CD4-positive, CD25-positive, alpha-beta regulatory T cell (primary cell): ENCODE measurements at regions not wholly inside any gene's neighbourhood (a gene's known extent, or its start where the extent isn't known, plus 50 kb on each side); places are given as distances from the start of the nearest gene placed in this dataset.

ENCODE experiments used
- ATAC-seq, 2 donors: fragments of 150-1000 bp; cut with Tn5 transposase; one replicate each; pipeline ENCODE4 v1.10.0; 2021; ENCODE audit warnings: low read depth in 2 of 2, moderate number of reproducible peaks in 2 of 2, moderate library complexity in 1 of 2
- DNase-seq, 3 donors: peaks; one replicate each; pipeline versions ENCODE4 v3.0.0 to v3.0.0-alpha.2; 2012 to 2022; ENCODE audit warnings: mixed read lengths in 1 of 3
- H3K27ac ChIP-seq: one replicate; pipeline ENCODE4 v1.7.0; 2013; ENCODE audit warnings: mild to moderate bottlenecking, low read length; ENCODE audit not compliant: insufficient read depth, poor library complexity, severe bottlenecking
- H3K27me3 ChIP-seq: one replicate; pipeline ENCODE4 v1.7.0; 2013; ENCODE audit warnings: low read length; ENCODE audit not compliant: control insufficient read depth, insufficient read depth
- H3K36me3 ChIP-seq: one replicate; pipeline ENCODE4 v1.7.0; 2013; ENCODE audit warnings: mild to moderate bottlenecking, low read length, moderate library complexity; ENCODE audit not compliant: control insufficient read depth, insufficient read depth
- H3K4me1 ChIP-seq: 2 replicates; pipeline ENCODE4 v1.7.0; 2013; ENCODE audit warnings: mild to moderate bottlenecking, low read length; ENCODE audit not compliant: insufficient read depth, control insufficient read depth, poor library complexity, severe bottlenecking
- H3K4me3 ChIP-seq: one replicate; pipeline ENCODE4 v1.7.0; 2013; ENCODE audit warnings: low read depth, mild to moderate bottlenecking, low read length, moderate library complexity
- H3K9me3 ChIP-seq, 2 experiments: 1 replicate in 1 of 2; 2 replicates in 1 of 2; pipeline ENCODE4 v1.7.0; 2013; ENCODE audit warnings: low read length in 2 of 2, mild to moderate bottlenecking in 1 of 2, moderate library complexity in 1 of 2; ENCODE audit not compliant: control insufficient read depth in 2 of 2
- H3K27ac Mint-ChIP-seq, 3 donors: one replicate each; pipeline ENCODE4 v1.8.0; 2020 to 2022; ENCODE audit warnings: mild to moderate bottlenecking in 3 of 3, mixed read lengths in 3 of 3, moderate library complexity in 2 of 3
- H3K27me3 Mint-ChIP-seq: one replicate; pipeline ENCODE4 v1.8.0; 2022; ENCODE audit warnings: mild to moderate bottlenecking, mixed read lengths
- H3K36me3 Mint-ChIP-seq: one replicate; pipeline ENCODE4 v1.8.0; 2020; ENCODE audit warnings: mixed read lengths
- H3K4me1 Mint-ChIP-seq, 4 donors: one replicate each; pipeline ENCODE4 v1.8.0; 2020 to 2022; ENCODE audit warnings: mixed read lengths in 4 of 4, mild to moderate bottlenecking in 1 of 4
- H3K4me3 Mint-ChIP-seq, 4 donors: one replicate each; pipeline ENCODE4 v1.8.0; 2020 to 2022; ENCODE audit warnings: mild to moderate bottlenecking in 4 of 4, mixed read lengths in 4 of 4, moderate library complexity in 3 of 4
- H3K9me3 Mint-ChIP-seq, 7 donors: one replicate each; pipeline ENCODE4 v1.8.0; 2020 to 2022; ENCODE audit warnings: mixed read lengths in 7 of 7, mild to moderate bottlenecking in 3 of 7, moderate library complexity in 2 of 7

GRCh38 chr18:2139691-2140090 lies 431.6 kb downstream of the METTL4 start:
- no peaks in the 10 kb centered on the region for H3K36me3 Mint-ChIP-seq
- H3K36me3 ChIP-seq, result no peaks in the 10 kb centered on the region
- H3K4me3 Mint-ChIP-seq, result no peak overlapping the region
- H3K27me3 Mint-ChIP-seq, result no peaks in the 10 kb centered on the region
- H3K27ac ChIP-seq, result no peak overlapping the region
- H3K4me1 ChIP-seq, result no peaks in the 10 kb centered on the region
- DNase-seq, result no peak
- H3K4me1 Mint-ChIP-seq, result no peaks in the 10 kb centered on the region
- peaks cover 3% of the 10 kb centered on the region for H3K27me3 ChIP-seq
- peaks cover 0 to 4% (median 0%) of the 10 kb centered on the region in 7 donors for H3K9me3 Mint-ChIP-seq
- no peak overlapping the region for H3K27ac Mint-ChIP-seq
- ATAC-seq, result no peak
- no peaks in the 10 kb centered on the region for H3K9me3 ChIP-seq
- no peak overlapping the region for H3K4me3 ChIP-seq

- no peak overlapping the region for H3K4me3 Mint-ChIP-seq
- H3K36me3 ChIP-seq, result no peaks in the 10 kb centered on the region
- no peak overlapping the region for H3K27ac Mint-ChIP-seq
- no peaks in the 10 kb centered on the region for H3K4me1 ChIP-seq
- H3K9me3 Mint-ChIP-seq, result peaks cover 0 to 4% (median 0%) of the 10 kb centered on the region in 7 donors
- ATAC-seq, result no peak
- H3K4me1 Mint-ChIP-seq, result no peaks in the 10 kb centered on the region
- H3K9me3 ChIP-seq, result no peaks in the 10 kb centered on the region
- no peak overlapping the region for H3K27ac ChIP-seq
- no peaks in the 10 kb centered on the region for H3K27me3 Mint-ChIP-seq
- H3K27me3 ChIP-seq, result peaks cover 3% of the 10 kb centered on the region
- DNase-seq, result no peak
- H3K36me3 Mint-ChIP-seq, result no peaks in the 10 kb centered on the region
- H3K4me3 ChIP-seq, result no peak overlapping the region
Measured at GRCh38 chr18:2143636-2144035, 427.7 kb downstream of the METTL4 start.

GRCh38 chr18:2144811-2145210 lies 426.5 kb downstream of the METTL4 start:
- Histone ChIP-seq H3K36me3 (no peaks in the 10 kb centered on the region), H3K4me3 (no peak overlapping the region), H3K9me3 (no peaks in the 10 kb centered on the region), H3K27ac (no peak overlapping the region), H3K4me1 (no peaks in the 10 kb centered on the region), H3K27me3 (peaks cover 3% of the 10 kb centered on the region)
- no peak overlapping the region for H3K4me3 Mint-ChIP-seq
- H3K27ac Mint-ChIP-seq, result no peak overlapping the region
- no peaks in the 10 kb centered on the region for H3K4me1 Mint-ChIP-seq
- no peaks in the 10 kb centered on the region for H3K27me3 Mint-ChIP-seq
- H3K36me3 Mint-ChIP-seq, result no peaks in the 10 kb centered on the region
- DNase-seq, result no peak
- no peak for ATAC-seq
- H3K9me3 Mint-ChIP-seq, result peaks cover 0 to 4% (median 0%) of the 10 kb centered on the region in 7 donors

DNA sequence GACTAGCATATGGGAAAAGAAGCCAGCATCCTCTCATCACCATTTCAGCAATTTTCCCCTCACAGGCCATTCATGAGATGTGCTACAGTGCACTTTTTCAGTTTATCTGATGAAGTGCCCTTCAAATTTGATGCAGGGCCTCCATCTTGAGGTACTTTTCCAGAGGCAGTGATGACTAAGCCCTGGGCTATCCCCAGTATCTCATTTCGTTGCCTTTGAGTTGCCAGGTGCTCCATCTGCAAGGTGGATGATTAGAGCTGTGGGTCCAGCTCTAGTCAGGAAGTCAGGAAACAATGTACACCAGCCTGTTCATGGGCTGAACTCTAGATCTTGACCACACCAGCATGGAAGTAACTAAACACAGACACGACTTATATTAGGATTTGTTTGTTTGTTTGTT lies 425.2 kb downstream of the METTL4 start:
- Histone ChIP-seq H3K4me1 (no peaks in the 10 kb centered on the region), H3K27ac (no peak overlapping the region), H3K4me3 (no peak overlapping the region), H3K27me3 (no peaks in the 10 kb centered on the region), H3K9me3 (no peaks in the 10 kb centered on the region), H3K36me3 (no peaks in the 10 kb centered on the region)
- Mint-ChIP-seq H3K36me3 (no peaks in the 10 kb centered on the region), H3K27ac (no peak overlapping the region), H3K9me3 (peaks cover 0 to 4% (median 0%) of the 10 kb centered on the region in 7 donors), H3K27me3 (no peaks in the 10 kb centered on the region), H3K4me1 (no peaks in the 10 kb centered on the region), H3K4me3 (no peak overlapping the region)
- no peak for ATAC-seq
- DNase-seq, result no peak

DNA sequence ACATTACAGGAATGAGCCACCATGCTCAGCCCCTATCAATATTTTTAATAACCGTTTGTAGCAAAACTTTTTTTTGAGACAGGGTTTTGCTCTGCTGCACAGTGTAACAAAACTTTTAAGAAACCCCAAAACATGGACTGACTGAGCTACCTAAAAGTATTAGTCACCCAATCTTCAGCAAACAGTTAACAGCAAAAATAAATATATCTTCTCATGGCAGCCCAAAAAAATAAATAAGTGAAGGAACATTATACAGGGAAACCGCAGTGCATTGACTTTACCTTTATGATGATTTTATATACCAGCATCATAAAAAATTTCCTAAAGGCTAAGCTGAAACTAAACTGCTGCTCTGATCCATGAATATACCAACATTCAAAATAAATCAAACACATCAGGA lies 424.6 kb downstream of the METTL4 start:
- Mint-ChIP-seq H3K36me3 (no peaks in the 10 kb centered on the region), H3K27me3 (no peaks in the 10 kb centered on the region), H3K4me3 (no peak overlapping the region), H3K4me1 (no peaks in the 10 kb centered on the region), H3K27ac (no peak overlapping the region), H3K9me3 (peaks cover 0 to 4% (median 0%) of the 10 kb centered on the region in 7 donors)
- no peaks in the 10 kb centered on the region for H3K4me1 ChIP-seq
- no peak for DNase-seq
- no peaks in the 10 kb centered on the region for H3K9me3 ChIP-seq
- H3K27ac ChIP-seq, result no peak overlapping the region
- no peaks in the 10 kb centered on the region for H3K27me3 ChIP-seq
- no peak for ATAC-seq
- H3K36me3 ChIP-seq, result no peaks in the 10 kb centered on the region
- no peak overlapping the region for H3K4me3 ChIP-seq

DNA sequence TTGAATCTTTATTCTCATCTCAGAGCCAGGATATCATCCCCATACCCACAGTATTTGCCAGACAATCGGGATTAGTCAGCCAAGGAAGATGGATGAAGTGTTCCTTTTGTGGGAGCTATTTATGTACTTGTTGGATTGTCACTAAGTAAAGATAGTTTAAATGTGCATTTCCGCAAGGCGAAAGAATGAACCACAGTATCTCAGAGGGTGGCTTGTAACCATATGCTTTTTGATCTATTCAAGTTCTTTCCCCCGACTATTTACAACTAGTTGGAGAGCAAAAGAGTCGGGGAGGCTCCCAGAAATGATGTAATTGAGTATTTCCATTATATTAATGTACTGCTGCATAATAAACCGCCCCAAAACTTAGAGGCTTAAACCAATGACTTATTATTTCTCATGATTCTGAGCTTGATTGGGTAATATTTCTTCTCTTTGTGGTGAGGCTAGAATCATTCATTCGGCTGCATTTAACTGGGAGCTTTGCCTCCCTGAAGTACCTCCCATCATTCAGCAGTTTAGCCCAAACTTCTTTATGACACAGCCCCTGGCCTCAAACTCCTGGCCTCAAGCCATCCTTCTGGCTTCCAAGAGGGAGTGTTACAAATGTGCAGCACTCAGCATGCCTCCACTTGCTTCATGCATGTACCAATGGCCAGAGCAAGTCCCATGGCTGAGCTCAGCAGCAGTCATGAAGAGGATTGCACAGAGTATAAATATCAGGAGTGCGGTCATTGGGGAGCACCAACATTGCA lies 423.7 kb downstream of the METTL4 start:
- no peak for ATAC-seq
- no peak for DNase-seq
- H3K4me3 ChIP-seq, result no peak overlapping the region
- H3K27ac ChIP-seq, result no peak overlapping the region
- H3K4me1 Mint-ChIP-seq, result no peaks in the 10 kb centered on the region
- H3K4me1 ChIP-seq, result no peaks in the 10 kb centered on the region
- no peaks in the 10 kb centered on the region for H3K27me3 Mint-ChIP-seq
- H3K4me3 Mint-ChIP-seq, result no peak overlapping the region
- H3K27me3 ChIP-seq, result no peaks in the 10 kb centered on the region
- no peaks in the 10 kb centered on the region for H3K36me3 Mint-ChIP-seq
- H3K9me3 ChIP-seq, result no peaks in the 10 kb centered on the region
- H3K36me3 ChIP-seq, result no peaks in the 10 kb centered on the region
- no peak overlapping the region for H3K27ac Mint-ChIP-seq
- peaks cover 0 to 4% (median 0%) of the 10 kb centered on the region in 7 donors for H3K9me3 Mint-ChIP-seq

GRCh38 chr18:2148823-2149222 lies 422.5 kb downstream of the METTL4 start:
- no peak overlapping the region for H3K4me3 Mint-ChIP-seq
- no peak for ATAC-seq
- no peak for DNase-seq

DNA sequence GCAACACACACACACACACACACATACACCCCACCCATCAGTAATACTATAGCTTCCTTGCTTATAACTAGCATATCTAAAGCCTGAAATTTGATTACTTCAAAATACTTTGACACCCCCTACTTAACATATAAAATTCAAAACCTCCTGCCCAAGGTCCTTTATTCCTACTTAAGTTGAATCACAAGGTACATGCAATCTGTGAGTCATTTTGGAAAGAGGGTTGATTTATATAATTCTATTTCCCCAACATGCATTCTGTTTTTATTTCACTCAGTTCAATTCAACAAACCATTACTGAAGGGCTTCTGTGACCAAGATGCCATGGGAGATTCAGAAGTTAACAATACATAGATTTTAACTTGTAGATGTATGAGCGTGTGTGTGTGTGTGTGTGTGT lies 420.7 kb downstream of the METTL4 start:
- ATAC-seq (no peak), DNase-seq (no peak)
- H3K4me3 Mint-ChIP-seq, result no peak overlapping the region

More at GRCh38 chr18:2148823-2149222, 422.5 kb downstream of the METTL4 start:
- Histone ChIP-seq H3K9me3 (no peaks in the 10 kb centered on the region), H3K4me1 (no peaks in the 10 kb centered on the region), H3K27me3 (no peaks in the 10 kb centered on the region), H3K4me3 (no peak overlapping the region), H3K27ac (no peak overlapping the region), H3K36me3 (no peaks in the 10 kb centered on the region)
- Mint-ChIP-seq H3K36me3 (no peaks in the 10 kb centered on the region), H3K4me1 (no peaks in the 10 kb centered on the region), H3K9me3 (peaks cover 0 to 4% (median 0%) of the 10 kb centered on the region in 7 donors), H3K27ac (no peak overlapping the region), H3K27me3 (peaks cover 4% of the 10 kb centered on the region)

More for the DNA sequence above, 420.7 kb downstream of the METTL4 start:
- peaks cover 11% of the 10 kb centered on the region for H3K27me3 Mint-ChIP-seq
- peaks cover 0 to 4% (median 0%) of the 10 kb centered on the region in 7 donors for H3K9me3 Mint-ChIP-seq
- Histone ChIP-seq H3K36me3 (no peaks in the 10 kb centered on the region), H3K4me3 (no peak overlapping the region), H3K27ac (no peak overlapping the region), H3K9me3 (no peaks in the 10 kb centered on the region), H3K27me3 (peaks cover 5% of the 10 kb centered on the region), H3K4me1 (no peaks in the 10 kb centered on the region)
- H3K36me3 Mint-ChIP-seq, result no peaks in the 10 kb centered on the region
- H3K27ac Mint-ChIP-seq, result no peak overlapping the region
- no peaks in the 10 kb centered on the region for H3K4me1 Mint-ChIP-seq
